B cell (primary cell): ENCODE measurements at regions not wholly inside any gene's neighbourhood (a gene's known extent, or its start where the extent isn't known, plus 50 kb on each side); places are given as distances from the start of the nearest gene placed in this dataset.

Experiments
- ATAC-seq: fragments of 200-7000 bp; cut with Tn5 transposase; one replicate; pipeline ENCODE4 v1.10.0; 2021; ENCODE audit warnings: low read depth, mild to moderate bottlenecking, moderate number of reproducible peaks, moderate library complexity
- CTCF ChIA-PET: fragments of 350-600 bp; sonication (Branson Sonifier 250); formaldehyde crosslinking; loops from one replicate; lab custom pipeline; 2021; ENCODE audit warnings: antibody characterized with exemption, inconsistent platforms; lab: Charles Lee
- POLR2A ChIA-PET: fragments of 350-600 bp; sonication (Branson Sonifier 250); formaldehyde crosslinking; loops from one replicate; lab custom pipeline; 2021; ENCODE audit warnings: antibody characterized with exemption; lab: Charles Lee
- DNase-seq: peaks from one replicate; pipeline ENCODE4 v3.0.0; 2013
- H2AFZ ChIP-seq: 2 replicates; pipeline ENCODE4 v1.6.1; 2012; ENCODE audit warnings: mild to moderate bottlenecking, low read depth, low read length; ENCODE audit not compliant: insufficient read depth, poor library complexity, severe bottlenecking
- H3K27ac ChIP-seq, 2 donors: 1 replicate in 1 of 2; 2 replicates in 1 of 2; pipeline ENCODE4 v1.5.1; 2012 to 2013; ENCODE audit warnings: low read length in 2 of 2, mild to moderate bottlenecking in 2 of 2, moderate library complexity in 1 of 2
- H3K27me3 ChIP-seq, 4 experiments: fragments of 200-600 bp in 1 of 4; sonication (generic) in 1 of 4; replicated peaks in 1 of 4; 1 replicate in 2 of 4; 2 replicates in 2 of 4; pipeline versions ENCODE4 v1.6.1 to v1.7.0; 2013 to 2016; ENCODE audit warnings: low read length in 3 of 4, mild to moderate bottlenecking in 2 of 4, mixed read lengths in 1 of 4, moderate library complexity in 1 of 4; ENCODE audit not compliant: insufficient read depth in 4 of 4, control insufficient read depth in 3 of 4; ENCODE audit errors: control extremely low read depth in 1 of 4
- H3K36me3 ChIP-seq, 2 experiments: replicated peaks in 1 of 2; 1 replicate in 1 of 2; 2 replicates in 1 of 2; pipeline versions ENCODE4 v1.6.1 to v1.7.1; 2013; ENCODE audit warnings: low read length in 1 of 2; ENCODE audit not compliant: insufficient read depth in 2 of 2, control insufficient read depth in 1 of 2; ENCODE audit errors: control extremely low read depth in 1 of 2, extremely low read depth in 1 of 2
- H3K4me1 ChIP-seq, 2 donors: fragments of 200-600 bp in 1 of 2; sonication (generic) in 1 of 2; 1 replicate in 1 of 2; 2 replicates in 1 of 2; pipeline versions ENCODE4 v1.5.1 to v1.6.1; 2013 to 2017; ENCODE audit warnings: low read length in 2 of 2; ENCODE audit not compliant: control insufficient read depth in 2 of 2, insufficient read depth in 2 of 2
- H3K4me2 ChIP-seq: replicated peaks from 2 replicates; pipeline ENCODE3; 2012; ENCODE audit warnings: mild to moderate bottlenecking, low read depth, low read length; ENCODE audit not compliant: poor library complexity, severe bottlenecking
- H3K4me3 ChIP-seq, 5 experiments: fragments of 200-600 bp in 1 of 5; sonication (generic) in 1 of 5; 1 replicate in 3 of 5; 2 replicates in 2 of 5; pipeline versions ENCODE4 v1.5.1 to v1.7.0; 2011 to 2016; ENCODE audit warnings: low read length in 4 of 5, mild to moderate bottlenecking in 4 of 5, low read depth in 2 of 5, control low read depth in 1 of 5, moderate library complexity in 1 of 5; ENCODE audit not compliant: insufficient read depth in 1 of 5; ENCODE audit errors: control extremely low read depth in 1 of 5, extremely low read depth in 1 of 5
- H3K79me2 ChIP-seq: fragments of 200-600 bp; sonication (generic); one replicate; pipeline ENCODE4 v1.6.0; 2016; ENCODE audit warnings: low read length; ENCODE audit not compliant: control insufficient read depth, insufficient read depth
- H3K9ac ChIP-seq: fragments of 200-600 bp; sonication (generic); 2 replicates; pipeline ENCODE4 v1.6.1; 2017; ENCODE audit warnings: mild to moderate bottlenecking, low read length, moderate library complexity
- H3K9me3 ChIP-seq, 3 donors: one replicate each; pipeline versions ENCODE4 v1.6.1 to v1.7.1; 2013; ENCODE audit warnings: low read length in 2 of 3; ENCODE audit not compliant: control insufficient read depth in 2 of 3, insufficient read depth in 1 of 3; ENCODE audit errors: control extremely low read depth in 1 of 3
- H4K20me1 ChIP-seq: 2 replicates; pipeline ENCODE4 v1.6.0; 2012; ENCODE audit warnings: mild to moderate bottlenecking, low read length; ENCODE audit not compliant: insufficient read depth, control insufficient read depth, poor library complexity, severe bottlenecking
- H3K27ac Mint-ChIP-seq: one replicate; pipeline ENCODE4 v1.8.0; 2021; ENCODE audit warnings: mixed read lengths
- H3K27me3 Mint-ChIP-seq: one replicate; pipeline ENCODE4 v1.8.0; 2021; ENCODE audit warnings: mixed read lengths
- H3K4me1 Mint-ChIP-seq: one replicate; pipeline ENCODE4 v1.8.0; 2021; ENCODE audit warnings: mixed read lengths
- H3K4me3 Mint-ChIP-seq: one replicate; pipeline ENCODE4 v1.8.0; 2021; ENCODE audit warnings: mixed read lengths
- H3K9me3 Mint-ChIP-seq: one replicate; pipeline ENCODE4 v1.8.0; 2022; ENCODE audit warnings: mixed read lengths; ENCODE audit not compliant: insufficient read depth
- EZH2 ChIP-seq: IDR thresholded peaks from 2 replicates; pipeline ENCODE4 v1.6.1; 2012; ENCODE audit warnings: borderline replicate concordance, low read depth, mild to moderate bottlenecking, moderate library complexity, low read length; ENCODE audit not compliant: insufficient read depth, poor library complexity, severe bottlenecking
- WGBS: methylation state at CpG from one replicate; pipeline ENCODE4 v1.1.5; 2013; ENCODE audit warnings: missing lambda C conversion rate; ENCODE audit not compliant: insufficient coverage; 5-methylcytosine and 5-hydroxymethylcytosine counted together
- intact Hi-C: fragments of 100-400 bp; cut with micrococcal nuclease; formaldehyde crosslinking; loops from one replicate; pipeline ENCODE4 v1.10.0; 2022
- TF ChIP-seq, protein P1 (sequence below): fragments of 200-600 bp; IDR thresholded peaks from one replicate; pipeline ENCODE4 v1.8.0; 2022; ENCODE audit warnings: antibody characterized with exemption, mild to moderate bottlenecking

- no peaks in the 10 kb centered on the region for H3K4me1 Mint-ChIP-seq
- Histone ChIP-seq H2AFZ (no peak overlapping the region), H3K27me3 (no peaks in the 10 kb centered on the region), H3K79me2 (no peaks in the 10 kb centered on the region), H3K9me3 (peaks cover 0 to 5% (median 0%) of the 10 kb centered on the region in 3 donors), H4K20me1 (no peaks in the 10 kb centered on the region), H3K27ac (no peak overlapping the region), H3K4me1 (no peaks in the 10 kb centered on the region), H3K4me2 (no peak overlapping the region), H3K4me3 (no peak overlapping the region), H3K9ac (no peak overlapping the region), H3K36me3 (no peaks in the 10 kb centered on the region)
- ChIA-PET POLR2A (no interaction called here), CTCF (no interaction called here)
- H3K9me3 Mint-ChIP-seq, result peaks cover 2% of the 10 kb centered on the region
- H3K27ac Mint-ChIP-seq, result no peak overlapping the region
- 91% methylated on average over 2 of the region's 3 CpGs for WGBS
- intact Hi-C loops, result no loop called here
- H3K27me3 Mint-ChIP-seq, result no peaks in the 10 kb centered on the region
- no peak for TF ChIP-seq EZH2
- TF ChIP-seq, protein P1, sequence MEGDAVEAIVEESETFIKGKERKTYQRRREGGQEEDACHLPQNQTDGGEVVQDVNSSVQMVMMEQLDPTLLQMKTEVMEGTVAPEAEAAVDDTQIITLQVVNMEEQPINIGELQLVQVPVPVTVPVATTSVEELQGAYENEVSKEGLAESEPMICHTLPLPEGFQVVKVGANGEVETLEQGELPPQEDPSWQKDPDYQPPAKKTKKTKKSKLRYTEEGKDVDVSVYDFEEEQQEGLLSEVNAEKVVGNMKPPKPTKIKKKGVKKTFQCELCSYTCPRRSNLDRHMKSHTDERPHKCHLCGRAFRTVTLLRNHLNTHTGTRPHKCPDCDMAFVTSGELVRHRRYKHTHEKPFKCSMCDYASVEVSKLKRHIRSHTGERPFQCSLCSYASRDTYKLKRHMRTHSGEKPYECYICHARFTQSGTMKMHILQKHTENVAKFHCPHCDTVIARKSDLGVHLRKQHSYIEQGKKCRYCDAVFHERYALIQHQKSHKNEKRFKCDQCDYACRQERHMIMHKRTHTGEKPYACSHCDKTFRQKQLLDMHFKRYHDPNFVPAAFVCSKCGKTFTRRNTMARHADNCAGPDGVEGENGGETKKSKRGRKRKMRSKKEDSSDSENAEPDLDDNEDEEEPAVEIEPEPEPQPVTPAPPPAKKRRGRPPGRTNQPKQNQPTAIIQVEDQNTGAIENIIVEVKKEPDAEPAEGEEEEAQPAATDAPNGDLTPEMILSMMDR, result no peak
- H3K4me3 Mint-ChIP-seq, result no peak overlapping the region
- DNase-seq (no peak), ATAC-seq (no peak)
Observed at GRCh38 chr3:118488732-118489131, 545.9 kb downstream of the IGSF11 start.

- TF ChIP-seq, protein P1, result no peak
- no peak for TF ChIP-seq EZH2
- Histone ChIP-seq H3K4me2 (no peak overlapping the region), H3K4me1 (no peaks in the 10 kb centered on the region), H3K9me3 (peaks cover 0 to 5% (median 0%) of the 10 kb centered on the region in 3 donors), H3K4me3 (no peak overlapping the region), H3K36me3 (no peaks in the 10 kb centered on the region), H4K20me1 (no peaks in the 10 kb centered on the region), H3K27me3 (no peaks in the 10 kb centered on the region), H3K79me2 (no peaks in the 10 kb centered on the region), H2AFZ (no peak overlapping the region), H3K9ac (no peak overlapping the region), H3K27ac (no peak overlapping the region)
- Mint-ChIP-seq H3K9me3 (peaks cover 2% of the 10 kb centered on the region), H3K27me3 (no peaks in the 10 kb centered on the region), H3K27ac (no peak overlapping the region), H3K4me3 (no peak overlapping the region), H3K4me1 (no peaks in the 10 kb centered on the region)
- CTCF ChIA-PET, result no interaction called here
- no CpG with 5 or more reads among the region's 2 CpGs for WGBS
- ATAC-seq (no peak), DNase-seq (no peak)
- POLR2A ChIA-PET, result no interaction called here
- intact Hi-C loops, result no loop called here
Observed at GRCh38 chr3:118495206-118495605, 539.4 kb downstream of the IGSF11 start.
